HepG2 (cell line): ENCODE measurements at regions not wholly inside any gene's neighbourhood (a gene's known extent, or its start where the extent isn't known, plus 50 kb on each side); places are given as distances from the start of the nearest gene placed in this dataset.

Source experiments
- ADNP ChIP-seq: sonication (generic); formaldehyde crosslinking; IDR thresholded peaks from 2 replicates; pipeline ENCODE4 v1.4.0; 2020; ENCODE audit warnings: missing genetic modification reagents
- CREM ChIP-seq, 2 experiments: sonication (generic) in 1 of 2; formaldehyde crosslinking in 1 of 2; IDR thresholded peaks; 2 replicates each; pipeline versions ENCODE4 v1.4.0 to v1.6.1; 2016 to 2020; ENCODE audit warnings: antibody characterized with exemption in 1 of 2, mild to moderate bottlenecking in 1 of 2, missing genetic modification reagents in 1 of 2
- MYC ChIP-seq: sonication (generic); formaldehyde crosslinking; IDR thresholded peaks from 2 replicates; pipeline ENCODE4 v1.9.0; 2021; ENCODE audit warnings: missing genetic modification reagents, borderline replicate concordance
- SIX1 ChIP-seq: sonication (generic); formaldehyde crosslinking; IDR thresholded peaks from 2 replicates; pipeline ENCODE4 v1.4.0; 2020; ENCODE audit warnings: missing genetic modification reagents, borderline replicate concordance
- THAP11 ChIP-seq: IDR thresholded peaks from 2 replicates; pipeline ENCODE4 v1.6.1; 2016; ENCODE audit warnings: missing biosample characterization, missing genetic modification reagents
- ZNF180 ChIP-seq: sonication (generic); formaldehyde crosslinking; IDR thresholded peaks from 2 replicates; pipeline ENCODE4 v1.4.0; 2020; ENCODE audit warnings: low read depth, missing genetic modification reagents, borderline replicate concordance
- ZNF703 ChIP-seq: sonication (generic); formaldehyde crosslinking; IDR thresholded peaks from 2 replicates; pipeline ENCODE4 v1.5.1; 2020; ENCODE audit warnings: missing genetic modification reagents, mild to moderate bottlenecking, moderate library complexity, borderline replicate concordance
- ZUFSP ChIP-seq: sonication (generic); formaldehyde crosslinking; IDR thresholded peaks from 2 replicates; pipeline ENCODE4 v1.9.0; 2021; ENCODE audit warnings: missing genetic modification reagents, mild to moderate bottlenecking, borderline replicate concordance
- TF ChIP-seq, protein P1 (sequence below): sonication (generic); formaldehyde crosslinking; IDR thresholded peaks from 2 replicates; pipeline ENCODE4 v1.4.0; 2020; ENCODE audit warnings: missing genetic modification reagents, borderline replicate concordance
- TF ChIP-seq, protein P2 (sequence below): IDR thresholded peaks from 2 replicates; pipeline ENCODE4 v1.6.1; 2012; ENCODE audit warnings: low read depth, low read length, improper control_type of control experiment

GRCh38 chr3:13240928-13241618 is 167.8 kb upstream of the IQSEC1 start (continued):
- TF ChIP-seq, protein P1, sequence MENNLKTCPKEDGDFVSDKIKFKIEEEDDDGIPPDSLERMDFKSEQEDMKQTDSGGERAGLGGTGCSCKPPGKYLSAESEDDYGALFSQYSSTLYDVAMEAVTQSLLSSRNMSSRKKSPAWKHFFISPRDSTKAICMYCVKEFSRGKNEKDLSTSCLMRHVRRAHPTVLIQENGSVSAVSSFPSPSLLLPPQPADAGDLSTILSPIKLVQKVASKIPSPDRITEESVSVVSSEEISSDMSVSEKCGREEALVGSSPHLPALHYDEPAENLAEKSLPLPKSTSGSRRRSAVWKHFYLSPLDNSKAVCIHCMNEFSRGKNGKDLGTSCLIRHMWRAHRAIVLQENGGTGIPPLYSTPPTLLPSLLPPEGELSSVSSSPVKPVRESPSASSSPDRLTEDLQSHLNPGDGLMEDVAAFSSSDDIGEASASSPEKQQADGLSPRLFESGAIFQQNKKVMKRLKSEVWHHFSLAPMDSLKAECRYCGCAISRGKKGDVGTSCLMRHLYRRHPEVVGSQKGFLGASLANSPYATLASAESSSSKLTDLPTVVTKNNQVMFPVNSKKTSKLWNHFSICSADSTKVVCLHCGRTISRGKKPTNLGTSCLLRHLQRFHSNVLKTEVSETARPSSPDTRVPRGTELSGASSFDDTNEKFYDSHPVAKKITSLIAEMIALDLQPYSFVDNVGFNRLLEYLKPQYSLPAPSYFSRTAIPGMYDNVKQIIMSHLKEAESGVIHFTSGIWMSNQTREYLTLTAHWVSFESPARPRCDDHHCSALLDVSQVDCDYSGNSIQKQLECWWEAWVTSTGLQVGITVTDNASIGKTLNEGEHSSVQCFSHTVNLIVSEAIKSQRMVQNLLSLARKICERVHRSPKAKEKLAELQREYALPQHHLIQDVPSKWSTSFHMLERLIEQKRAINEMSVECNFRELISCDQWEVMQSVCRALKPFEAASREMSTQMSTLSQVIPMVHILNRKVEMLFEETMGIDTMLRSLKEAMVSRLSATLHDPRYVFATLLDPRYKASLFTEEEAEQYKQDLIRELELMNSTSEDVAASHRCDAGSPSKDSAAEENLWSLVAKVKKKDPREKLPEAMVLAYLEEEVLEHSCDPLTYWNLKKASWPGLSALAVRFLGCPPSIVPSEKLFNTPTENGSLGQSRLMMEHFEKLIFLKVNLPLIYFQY (CRISPR knock-in tag), result no peak
- TF ChIP-seq ZNF703 (CRISPR knock-in tag) (no peak), MYC (no peak), ZUFSP (no peak), ZNF180 (CRISPR knock-in tag) (no peak), ADNP (CRISPR knock-in tag) (no peak), SIX1 (CRISPR knock-in tag) (no peak), CREM (IDR thresholded peaks at IDR 0.05) (no peak), CREM (CRISPR knock-in tag; IDR thresholded peaks at IDR 0.05) (no peak), THAP11 (CRISPR knock-in tag) (no peak)
- TF ChIP-seq, protein P2, sequence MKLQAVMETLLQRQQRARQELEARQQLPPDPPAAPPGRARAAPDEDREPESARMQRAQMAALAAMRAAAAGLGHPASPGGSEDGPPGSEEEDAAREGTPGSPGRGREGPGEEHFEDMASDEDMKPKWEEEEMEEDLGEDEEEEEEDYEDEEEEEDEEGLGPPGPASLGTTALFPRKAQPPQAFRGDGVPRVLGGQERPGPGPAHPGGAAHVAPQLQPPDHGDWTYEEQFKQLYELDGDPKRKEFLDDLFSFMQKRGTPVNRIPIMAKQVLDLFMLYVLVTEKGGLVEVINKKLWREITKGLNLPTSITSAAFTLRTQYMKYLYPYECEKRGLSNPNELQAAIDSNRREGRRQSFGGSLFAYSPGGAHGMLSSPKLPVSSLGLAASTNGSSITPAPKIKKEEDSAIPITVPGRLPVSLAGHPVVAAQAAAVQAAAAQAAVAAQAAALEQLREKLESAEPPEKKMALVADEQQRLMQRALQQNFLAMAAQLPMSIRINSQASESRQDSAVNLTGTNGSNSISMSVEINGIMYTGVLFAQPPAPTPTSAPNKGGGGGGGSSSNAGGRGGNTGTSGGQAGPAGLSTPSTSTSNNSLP, result no peak
